HEK293 (cell line): ENCODE measurements at regions not wholly inside any gene's neighbourhood (a gene's known extent, or its start where the extent isn't known, plus 50 kb on each side); places are given as distances from the start of the nearest gene placed in this dataset.

Source experiments
- CTCF ChIA-PET: fragments of 350-600 bp; formaldehyde crosslinking; extraction: SDS; loops from one replicate; lab custom pipeline; 2021; ENCODE audit warnings: antibody characterized with exemption; lab: Yijun Ruan, JAX
- POLR2A ChIA-PET: fragments of 300-600 bp; formaldehyde crosslinking; extraction: SDS; loops from one replicate; lab custom pipeline; 2020; ENCODE audit warnings: antibody characterized with exemption, inconsistent platforms; lab: Yijun Ruan, JAX
- H3K27ac ChIP-seq: fragments of 200-500 bp; sonication (Bioruptor generic); 2 replicates; pipeline ENCODE4 v1.5.1; 2014; ENCODE audit warnings: low read depth, low read length, control low read depth, inconsistent platforms; ENCODE audit errors: extremely low read depth
- H3K36me3 ChIP-seq, 2 experiments: fragments of 200-500 bp in 1 of 2; sonication (Bioruptor generic) in 1 of 2; 1 replicate in 1 of 2; 2 replicates in 1 of 2; pipeline ENCODE4 v1.5.1; 2014 to 2017; ENCODE audit warnings: inconsistent platforms in 2 of 2, low read length in 2 of 2; ENCODE audit not compliant: control insufficient read depth in 2 of 2, insufficient read depth in 1 of 2
- H3K4me1 ChIP-seq: fragments of 200-500 bp; sonication (Bioruptor generic); 2 replicates; pipeline ENCODE4 v1.5.1; 2014; ENCODE audit warnings: mild to moderate bottlenecking, low read length, inconsistent platforms; ENCODE audit not compliant: control insufficient read depth, insufficient read depth
- H3K4me3 ChIP-seq: 2 replicates; pipeline ENCODE4 v1.5.1; 2011; ENCODE audit warnings: low read depth, mild to moderate bottlenecking, control low read depth, low read length, moderate library complexity
- H3K9me3 ChIP-seq: fragments of 200-500 bp; sonication (Bioruptor generic); 2 replicates; pipeline ENCODE4 v1.5.1; 2014; ENCODE audit warnings: low read depth, low read length, inconsistent platforms; ENCODE audit not compliant: control insufficient read depth, insufficient read depth
- GLI4 ChIP-seq: fragments of 450-650 bp; formaldehyde crosslinking; IDR thresholded peaks from 2 replicates; pipeline ENCODE4 v1.5.1; 2016; ENCODE audit warnings: missing biosample characterization, missing genetic modification characterization
- KLF7 ChIP-seq: fragments of 450-650 bp; formaldehyde crosslinking; IDR thresholded peaks from 2 replicates; pipeline ENCODE4 v1.5.1; 2016; ENCODE audit warnings: missing biosample characterization, missing genetic modification characterization, borderline replicate concordance
- TCF7L2 ChIP-seq: IDR thresholded peaks from 2 replicates; pipeline ENCODE4 v1.6.1; 2011; ENCODE audit warnings: low read depth, mild to moderate bottlenecking, inconsistent platforms, low read length, moderate library complexity, borderline replicate concordance
- TRIM28 ChIP-seq: IDR thresholded peaks from 2 replicates; pipeline ENCODE4 v1.6.1; 2011; ENCODE audit warnings: low read length, control low read depth, borderline replicate concordance
- ZNF112 ChIP-seq: fragments of 450-650 bp; formaldehyde crosslinking; IDR thresholded peaks from 2 replicates; pipeline ENCODE4 v1.5.0; 2017; ENCODE audit warnings: missing biosample characterization, missing genetic modification characterization
- ZNF133 ChIP-seq: fragments of 450-650 bp; formaldehyde crosslinking; IDR thresholded peaks from 2 replicates; pipeline ENCODE4 v1.5.1; 2016; ENCODE audit warnings: missing biosample characterization, missing genetic modification characterization
- ZNF155 ChIP-seq: fragments of 450-650 bp; formaldehyde crosslinking; IDR thresholded peaks from 2 replicates; pipeline ENCODE4 v1.5.1; 2016; ENCODE audit warnings: missing biosample characterization, missing genetic modification characterization
- ZNF302 ChIP-seq: fragments of 450-650 bp; formaldehyde crosslinking; IDR thresholded peaks from 2 replicates; pipeline ENCODE4 v1.5.1; 2016; ENCODE audit warnings: missing biosample characterization, missing genetic modification characterization, low read depth
- ZNF341 ChIP-seq: fragments of 450-650 bp; formaldehyde crosslinking; IDR thresholded peaks from 2 replicates; pipeline ENCODE4; 2016; ENCODE audit warnings: low read depth, missing biosample characterization, missing genetic modification characterization
- ZNF354C ChIP-seq: fragments of 450-650 bp; formaldehyde crosslinking; IDR thresholded peaks from 2 replicates; pipeline ENCODE4 v1.5.1; 2016; ENCODE audit warnings: missing biosample characterization, missing genetic modification characterization, low read depth, borderline replicate concordance
- ZNF510 ChIP-seq: fragments of 450-650 bp; formaldehyde crosslinking; IDR thresholded peaks from 2 replicates; pipeline ENCODE4 v1.5.1; 2018; ENCODE audit warnings: mild to moderate bottlenecking, missing genetic modification characterization, missing biosample characterization; ENCODE audit not compliant: insufficient replicate concordance
- ZNF514 ChIP-seq: fragments of 450-650 bp; formaldehyde crosslinking; IDR thresholded peaks from 2 replicates; pipeline ENCODE4 v1.5.1; 2016; ENCODE audit warnings: missing biosample characterization, missing genetic modification characterization
- ZNF585B ChIP-seq: fragments of 450-650 bp; formaldehyde crosslinking; IDR thresholded peaks from 2 replicates; pipeline ENCODE4 v1.5.1; 2016; ENCODE audit warnings: missing biosample characterization, missing genetic modification characterization
- ZNF596 ChIP-seq: fragments of 450-650 bp; IDR thresholded peaks from 2 replicates; pipeline ENCODE4 v1.5.0; 2018; ENCODE audit warnings: missing biosample characterization, mild to moderate bottlenecking, missing genetic modification characterization, moderate library complexity
- ZNF623 ChIP-seq: fragments of 450-650 bp; formaldehyde crosslinking; IDR thresholded peaks from 2 replicates; pipeline ENCODE4 v1.5.1; 2016; ENCODE audit warnings: missing biosample characterization, missing genetic modification characterization
- ZNF776 ChIP-seq: fragments of 450-650 bp; formaldehyde crosslinking; IDR thresholded peaks from 2 replicates; pipeline ENCODE4 v1.5.0; 2017; ENCODE audit warnings: missing biosample characterization, missing genetic modification characterization, borderline replicate concordance
- TF ChIP-seq, protein P1 (sequence below): fragments of 450-650 bp; formaldehyde crosslinking; IDR thresholded peaks from 2 replicates; pipeline ENCODE4 v1.5.1; 2016; ENCODE audit warnings: missing biosample characterization, missing genetic modification characterization
- TF ChIP-seq, protein P2 (sequence below): fragments of 450-650 bp; IDR thresholded peaks from 2 replicates; pipeline ENCODE4 v1.5.1; 2018; ENCODE audit warnings: missing biosample characterization, missing genetic modification characterization
- TF ChIP-seq, protein P3 (sequence below): fragments of 450-650 bp; formaldehyde crosslinking; IDR thresholded peaks from 2 replicates; pipeline ENCODE4 v1.5.1; 2017; ENCODE audit warnings: missing biosample characterization, missing genetic modification characterization

GRCh38 chr12:73362666-73363065 lies 1090.5 kb downstream of the TRHDE start:
- Histone ChIP-seq H3K4me1 (no peaks in the 10 kb centered on the region), H3K36me3 (no peaks in the 10 kb centered on the region), H3K4me3 (no peak overlapping the region), H3K27ac (no peak overlapping the region), H3K9me3 (no peaks in the 10 kb centered on the region)
- TF ChIP-seq ZNF112 = no peak
- no peak for TF ChIP-seq GLI4
- no peak for TF ChIP-seq ZNF514
- TF ChIP-seq ZNF302 (tag by site-specific recombination) = no peak
- TF ChIP-seq ZNF585B = no peak
- TF ChIP-seq ZNF133 (tag by site-specific recombination) = no peak
- TF ChIP-seq ZNF623 (tag by site-specific recombination) = no peak
- no peak for TF ChIP-seq ZNF510
- TF ChIP-seq ZNF354C (tag by site-specific recombination) = no peak
- TF ChIP-seq, protein P1, sequence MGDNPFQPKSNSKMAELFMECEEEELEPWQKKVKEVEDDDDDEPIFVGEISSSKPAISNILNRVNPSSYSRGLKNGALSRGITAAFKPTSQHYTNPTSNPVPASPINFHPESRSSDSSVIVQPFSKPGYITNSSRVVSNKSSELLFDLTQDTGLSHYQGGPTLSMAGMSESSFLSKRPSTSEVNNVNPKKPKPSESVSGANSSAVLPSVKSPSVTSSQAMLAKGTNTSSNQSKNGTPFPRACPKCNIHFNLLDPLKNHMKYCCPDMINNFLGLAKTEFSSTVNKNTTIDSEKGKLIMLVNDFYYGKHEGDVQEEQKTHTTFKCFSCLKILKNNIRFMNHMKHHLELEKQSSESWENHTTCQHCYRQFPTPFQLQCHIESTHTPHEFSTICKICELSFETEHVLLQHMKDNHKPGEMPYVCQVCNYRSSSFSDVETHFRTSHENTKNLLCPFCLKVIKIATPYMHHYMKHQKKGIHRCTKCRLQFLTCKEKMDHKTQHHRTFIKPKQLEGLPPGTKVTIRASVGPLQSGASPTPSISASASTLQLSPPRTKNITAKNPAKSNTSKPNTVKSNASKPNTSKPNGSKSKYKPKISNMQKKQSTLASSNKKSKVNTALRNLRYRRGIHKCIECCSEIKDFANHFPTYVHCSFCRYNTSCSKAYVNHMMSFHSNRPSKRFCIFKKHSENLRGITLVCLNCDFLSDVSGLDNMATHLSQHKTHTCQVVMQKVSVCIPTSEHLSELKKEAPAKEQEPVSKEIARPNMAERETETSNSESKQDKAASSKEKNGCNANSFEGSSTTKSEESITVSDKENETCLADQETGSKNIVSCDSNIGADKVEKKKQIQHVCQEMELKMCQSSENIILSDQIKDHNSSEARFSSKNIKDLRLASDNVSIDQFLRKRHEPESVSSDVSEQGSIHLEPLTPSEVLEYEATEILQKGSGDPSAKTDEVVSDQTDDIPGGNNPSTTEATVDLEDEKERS (tag by site-specific recombination) = no peak
- TF ChIP-seq TRIM28 = no peak
- TF ChIP-seq, protein P2, sequence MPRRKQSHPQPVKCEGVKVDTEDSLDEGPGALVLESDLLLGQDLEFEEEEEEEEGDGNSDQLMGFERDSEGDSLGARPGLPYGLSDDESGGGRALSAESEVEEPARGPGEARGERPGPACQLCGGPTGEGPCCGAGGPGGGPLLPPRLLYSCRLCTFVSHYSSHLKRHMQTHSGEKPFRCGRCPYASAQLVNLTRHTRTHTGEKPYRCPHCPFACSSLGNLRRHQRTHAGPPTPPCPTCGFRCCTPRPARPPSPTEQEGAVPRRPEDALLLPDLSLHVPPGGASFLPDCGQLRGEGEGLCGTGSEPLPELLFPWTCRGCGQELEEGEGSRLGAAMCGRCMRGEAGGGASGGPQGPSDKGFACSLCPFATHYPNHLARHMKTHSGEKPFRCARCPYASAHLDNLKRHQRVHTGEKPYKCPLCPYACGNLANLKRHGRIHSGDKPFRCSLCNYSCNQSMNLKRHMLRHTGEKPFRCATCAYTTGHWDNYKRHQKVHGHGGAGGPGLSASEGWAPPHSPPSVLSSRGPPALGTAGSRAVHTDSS (tag by site-specific recombination) = no peak
- TF ChIP-seq ZNF596 (tag by site-specific recombination) = no peak
- TF ChIP-seq, protein P3, sequence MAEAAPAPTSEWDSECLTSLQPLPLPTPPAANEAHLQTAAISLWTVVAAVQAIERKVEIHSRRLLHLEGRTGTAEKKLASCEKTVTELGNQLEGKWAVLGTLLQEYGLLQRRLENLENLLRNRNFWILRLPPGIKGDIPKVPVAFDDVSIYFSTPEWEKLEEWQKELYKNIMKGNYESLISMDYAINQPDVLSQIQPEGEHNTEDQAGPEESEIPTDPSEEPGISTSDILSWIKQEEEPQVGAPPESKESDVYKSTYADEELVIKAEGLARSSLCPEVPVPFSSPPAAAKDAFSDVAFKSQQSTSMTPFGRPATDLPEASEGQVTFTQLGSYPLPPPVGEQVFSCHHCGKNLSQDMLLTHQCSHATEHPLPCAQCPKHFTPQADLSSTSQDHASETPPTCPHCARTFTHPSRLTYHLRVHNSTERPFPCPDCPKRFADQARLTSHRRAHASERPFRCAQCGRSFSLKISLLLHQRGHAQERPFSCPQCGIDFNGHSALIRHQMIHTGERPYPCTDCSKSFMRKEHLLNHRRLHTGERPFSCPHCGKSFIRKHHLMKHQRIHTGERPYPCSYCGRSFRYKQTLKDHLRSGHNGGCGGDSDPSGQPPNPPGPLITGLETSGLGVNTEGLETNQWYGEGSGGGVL (tag by site-specific recombination) = no peak
- ChIA-PET POLR2A (no interaction called here), CTCF (no interaction called here)

GRCh38 chr12:73372856-73373255 lies 1100.7 kb downstream of the TRHDE start:
- no peaks in the 10 kb centered on the region for H3K4me1 ChIP-seq
- no peaks in the 10 kb centered on the region for H3K9me3 ChIP-seq
- H3K27ac ChIP-seq = no peak overlapping the region
- H3K36me3 ChIP-seq = no peaks in the 10 kb centered on the region
- no peak for TF ChIP-seq ZNF155 (tag by site-specific recombination)
- TF ChIP-seq KLF7 (tag by site-specific recombination) = no peak
- no peak for TF ChIP-seq ZNF776 (tag by site-specific recombination)
- no peak for TF ChIP-seq ZNF341
- no peak for TF ChIP-seq TCF7L2
- ChIA-PET POLR2A (no interaction called here), CTCF (no interaction called here)
- no peak overlapping the region for H3K4me3 ChIP-seq
